Kidney epithelial cell (primary cell): ENCODE measurements at regions not wholly inside any gene's neighbourhood (a gene's known extent, or its start where the extent isn't known, plus 50 kb on each side); places are given as distances from the start of the nearest gene placed in this dataset.

Experiments
- DNase-seq: peaks from one replicate; pipeline ENCODE4 v3.0.0-alpha.2; 2010; ENCODE audit warnings: low read depth
- H3K27me3 ChIP-seq: 2 replicates; pipeline ENCODE4 v1.6.0; 2011; ENCODE audit warnings: low read length; ENCODE audit not compliant: control insufficient read depth, insufficient read depth
- H3K36me3 ChIP-seq: 2 replicates; pipeline ENCODE4 v1.5.1; 2011; ENCODE audit warnings: low read length; ENCODE audit not compliant: control insufficient read depth, insufficient read depth
- H3K4me3 ChIP-seq: 2 replicates; pipeline ENCODE4 v1.5.1; 2011; ENCODE audit warnings: low read depth, mild to moderate bottlenecking, control low read depth, low read length
- CTCF ChIP-seq: IDR thresholded peaks from 2 replicates; pipeline ENCODE4 v1.5.1; 2011; ENCODE audit warnings: mild to moderate bottlenecking, moderate library complexity, low read length, control low read depth, inconsistent platforms; ENCODE audit not compliant: insufficient read depth, poor library complexity, severe bottlenecking

GRCh38 chr13:60286707-60287106, 110.3 kb upstream of the TDRD3 start:
- TF ChIP-seq CTCF = no peak
- H3K27me3 ChIP-seq = no peaks in the 10 kb centered on the region
- no peak for DNase-seq
- no peaks in the 10 kb centered on the region for H3K36me3 ChIP-seq
- no peak overlapping the region for H3K4me3 ChIP-seq

GRCh38 chr13:60288569-60288968, 108.5 kb upstream of the TDRD3 start:
- no peak for TF ChIP-seq CTCF
- Histone ChIP-seq H3K36me3 (no peaks in the 10 kb centered on the region), H3K27me3 (no peaks in the 10 kb centered on the region), H3K4me3 (no peak overlapping the region)
- DNase-seq = no peak

- Histone ChIP-seq H3K36me3 (no peaks in the 10 kb centered on the region), H3K4me3 (no peak overlapping the region), H3K27me3 (no peaks in the 10 kb centered on the region)
- no peak for TF ChIP-seq CTCF
- DNase-seq = no peak
These were observed 93.9 kb upstream of the TDRD3 start for GRCh38 chr13:60303166-60303565.

- DNase-seq = no peak
- H3K36me3 ChIP-seq = no peaks in the 10 kb centered on the region
- TF ChIP-seq CTCF = no peak
- no peak overlapping the region for H3K4me3 ChIP-seq
- H3K27me3 ChIP-seq = no peaks in the 10 kb centered on the region
These were observed 85.5 kb upstream of the TDRD3 start for GRCh38 chr13:60311527-60311926.

GRCh38 chr13:60312851-60313505, 84.0 kb upstream of the TDRD3 start:
- Histone ChIP-seq H3K27me3 (no peaks in the 10 kb centered on the region), H3K4me3 (no peak overlapping the region), H3K36me3 (no peaks in the 10 kb centered on the region)
- TF ChIP-seq CTCF = no peak
- DNase-seq = no peak

- H3K27me3 ChIP-seq = no peaks in the 10 kb centered on the region
- TF ChIP-seq CTCF = no peak
- no peaks in the 10 kb centered on the region for H3K36me3 ChIP-seq
- no peak for DNase-seq
- H3K4me3 ChIP-seq = no peak overlapping the region
These were observed 78.8 kb upstream of the TDRD3 start for GRCh38 chr13:60318186-60318585.
